Hepatocyte (in vitro differentiated cells): ENCODE measurements at regions not wholly inside any gene's neighbourhood (a gene's known extent, or its start where the extent isn't known, plus 50 kb on each side); places are given as distances from the start of the nearest gene placed in this dataset.

Experiments used
- DNase-seq: peaks from one replicate; pipeline ENCODE4 v3.0.0-alpha.2; 2016; ENCODE audit warnings: low spot score
- H2AFZ ChIP-seq: fragments of 200-600 bp; sonication (generic); 2 replicates; pipeline ENCODE4 v1.6.0; 2016; ENCODE audit warnings: antibody characterized with exemption, mild to moderate bottlenecking
- H3K27ac ChIP-seq: fragments of 200-600 bp; sonication (generic); 2 replicates; pipeline ENCODE4 v1.5.1; 2016; ENCODE audit warnings: mild to moderate bottlenecking
- H3K27me3 ChIP-seq: fragments of 200-600 bp; sonication (generic); 2 replicates; pipeline ENCODE4 v1.6.1; 2016
- H3K36me3 ChIP-seq: fragments of 200-600 bp; sonication (generic); replicated peaks from 2 replicates; pipeline ENCODE4 v1.5.1; 2016; ENCODE audit warnings: low read depth; ENCODE audit not compliant: insufficient read depth
- H3K4me1 ChIP-seq: fragments of 200-600 bp; sonication (generic); 2 replicates; pipeline ENCODE4 v1.5.1; 2016; ENCODE audit warnings: mild to moderate bottlenecking, moderate library complexity; ENCODE audit not compliant: insufficient read depth
- H3K4me2 ChIP-seq: fragments of 200-600 bp; sonication (generic); 2 replicates; pipeline ENCODE4 v1.6.0; 2016
- H3K4me3 ChIP-seq: fragments of 200-600 bp; sonication (generic); 2 replicates; pipeline ENCODE4 v1.5.1; 2016; ENCODE audit warnings: mild to moderate bottlenecking
- H3K79me2 ChIP-seq: fragments of 200-600 bp; sonication (generic); 2 replicates; pipeline ENCODE4 v1.6.0; 2017; ENCODE audit warnings: mild to moderate bottlenecking
- H3K9me2 ChIP-seq: fragments of 200-600 bp; sonication (generic); replicated peaks from 2 replicates; pipeline ENCODE4 v1.6.0; 2017; ENCODE audit warnings: mild to moderate bottlenecking; ENCODE audit not compliant: insufficient read depth
- H3K9me3 ChIP-seq: fragments of 200-600 bp; sonication (generic); 2 replicates; pipeline ENCODE4 v1.5.1; 2016; ENCODE audit warnings: low read depth, mild to moderate bottlenecking
- H4K20me1 ChIP-seq: fragments of 200-600 bp; sonication (generic); 2 replicates; pipeline ENCODE4 v1.6.0; 2016; ENCODE audit warnings: mild to moderate bottlenecking; ENCODE audit not compliant: insufficient read depth, poor library complexity, severe bottlenecking
- EZH2 ChIP-seq: fragments of 200-600 bp; sonication (generic); IDR thresholded peaks from 2 replicates; pipeline ENCODE4 v1.6.1; 2016; ENCODE audit warnings: antibody characterized with exemption, mild to moderate bottlenecking, borderline replicate concordance
- EZH2phosphoT487 ChIP-seq: fragments of 200-600 bp; sonication (generic); IDR thresholded peaks from one replicate; pipeline ENCODE4 v1.6.1; 2018; ENCODE audit warnings: antibody characterized with exemption, mild to moderate bottlenecking, low read depth, moderate library complexity; ENCODE audit not compliant: unreplicated experiment, severe bottlenecking
- WGBS: methylation state at CpG from one replicate; pipeline ENCODE4 v1.1.6; 2016; ENCODE audit warnings: low lambda C conversion rate; ENCODE audit errors: missing lambda C conversion rate; 5-methylcytosine and 5-hydroxymethylcytosine counted together
- TF ChIP-seq, protein P1 (sequence below): fragments of 200-600 bp; sonication (generic); IDR thresholded peaks from 2 replicates; pipeline ENCODE4 v1.5.1; 2016; ENCODE audit warnings: antibody characterized with exemption, mild to moderate bottlenecking; ENCODE audit not compliant: poor library complexity

DNA sequence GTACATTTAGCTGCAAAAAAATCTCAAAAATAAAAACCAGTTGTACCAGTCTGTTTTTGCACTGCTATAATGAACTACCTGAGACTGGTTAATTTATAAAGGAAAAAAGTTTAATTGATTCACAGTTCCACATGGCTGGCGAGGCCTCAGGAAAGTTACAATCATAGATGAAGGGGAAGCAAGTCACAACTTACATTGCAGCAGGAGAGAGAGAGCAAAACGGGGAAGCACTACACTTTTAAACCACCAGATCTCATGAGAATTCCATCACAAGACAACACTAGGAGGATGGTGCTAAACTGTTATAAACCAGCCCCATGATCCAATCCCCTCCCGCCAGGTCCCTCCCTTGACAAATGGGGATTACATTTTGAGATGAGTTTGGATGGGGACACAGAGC, 186.0 kb downstream of the TMTC3 start:
- Histone ChIP-seq H3K79me2 (no peaks in the 10 kb centered on the region), H3K4me2 (no peak overlapping the region), H3K4me1 (no peaks in the 10 kb centered on the region), H2AFZ (no peak overlapping the region), H3K36me3 (no peaks in the 10 kb centered on the region), H3K4me3 (no peak overlapping the region), H3K27ac (no peak overlapping the region), H3K9me2 (no peaks in the 10 kb centered on the region), H4K20me1 (no peaks in the 10 kb centered on the region), H3K27me3 (no peaks in the 10 kb centered on the region), H3K9me3 (no peaks in the 10 kb centered on the region)
- WGBS, result 68% methylated on average over 3 of the region's 3 CpGs
- TF ChIP-seq EZH2phosphoT487, result no peak
- TF ChIP-seq, protein P1, sequence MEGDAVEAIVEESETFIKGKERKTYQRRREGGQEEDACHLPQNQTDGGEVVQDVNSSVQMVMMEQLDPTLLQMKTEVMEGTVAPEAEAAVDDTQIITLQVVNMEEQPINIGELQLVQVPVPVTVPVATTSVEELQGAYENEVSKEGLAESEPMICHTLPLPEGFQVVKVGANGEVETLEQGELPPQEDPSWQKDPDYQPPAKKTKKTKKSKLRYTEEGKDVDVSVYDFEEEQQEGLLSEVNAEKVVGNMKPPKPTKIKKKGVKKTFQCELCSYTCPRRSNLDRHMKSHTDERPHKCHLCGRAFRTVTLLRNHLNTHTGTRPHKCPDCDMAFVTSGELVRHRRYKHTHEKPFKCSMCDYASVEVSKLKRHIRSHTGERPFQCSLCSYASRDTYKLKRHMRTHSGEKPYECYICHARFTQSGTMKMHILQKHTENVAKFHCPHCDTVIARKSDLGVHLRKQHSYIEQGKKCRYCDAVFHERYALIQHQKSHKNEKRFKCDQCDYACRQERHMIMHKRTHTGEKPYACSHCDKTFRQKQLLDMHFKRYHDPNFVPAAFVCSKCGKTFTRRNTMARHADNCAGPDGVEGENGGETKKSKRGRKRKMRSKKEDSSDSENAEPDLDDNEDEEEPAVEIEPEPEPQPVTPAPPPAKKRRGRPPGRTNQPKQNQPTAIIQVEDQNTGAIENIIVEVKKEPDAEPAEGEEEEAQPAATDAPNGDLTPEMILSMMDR, result no peak
- TF ChIP-seq EZH2, result no peak
- DNase-seq, result no peak

DNA sequence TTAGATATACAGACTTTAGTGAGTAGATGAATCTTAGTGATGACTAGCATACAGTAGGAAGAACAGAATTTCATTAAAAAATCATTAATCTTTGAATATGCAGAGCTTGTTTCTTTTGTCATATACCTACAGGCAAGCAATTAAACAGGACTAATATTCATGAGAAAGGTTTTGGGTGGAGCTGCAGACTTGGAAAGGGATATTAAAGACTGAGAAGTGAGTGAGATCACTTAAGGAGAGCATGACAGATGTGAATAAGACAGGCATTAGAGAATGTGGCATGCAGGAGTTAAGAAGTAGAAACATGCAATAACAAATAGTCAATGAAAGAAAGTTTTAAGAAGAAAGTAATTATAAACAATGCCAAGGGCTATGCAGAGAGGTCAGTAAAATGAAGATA, 187.7 kb downstream of the TMTC3 start:
- Histone ChIP-seq H3K36me3 (no peaks in the 10 kb centered on the region), H3K27ac (no peak overlapping the region), H4K20me1 (no peaks in the 10 kb centered on the region), H3K27me3 (no peaks in the 10 kb centered on the region), H3K4me1 (no peaks in the 10 kb centered on the region), H3K79me2 (no peaks in the 10 kb centered on the region), H3K4me2 (no peak overlapping the region), H3K4me3 (no peak overlapping the region), H2AFZ (no peak overlapping the region), H3K9me2 (no peaks in the 10 kb centered on the region), H3K9me3 (no peaks in the 10 kb centered on the region)
- DNase-seq, result no peak
- no peak for TF ChIP-seq EZH2phosphoT487
- no peak for TF ChIP-seq EZH2
- TF ChIP-seq, protein P1, result no peak

DNA sequence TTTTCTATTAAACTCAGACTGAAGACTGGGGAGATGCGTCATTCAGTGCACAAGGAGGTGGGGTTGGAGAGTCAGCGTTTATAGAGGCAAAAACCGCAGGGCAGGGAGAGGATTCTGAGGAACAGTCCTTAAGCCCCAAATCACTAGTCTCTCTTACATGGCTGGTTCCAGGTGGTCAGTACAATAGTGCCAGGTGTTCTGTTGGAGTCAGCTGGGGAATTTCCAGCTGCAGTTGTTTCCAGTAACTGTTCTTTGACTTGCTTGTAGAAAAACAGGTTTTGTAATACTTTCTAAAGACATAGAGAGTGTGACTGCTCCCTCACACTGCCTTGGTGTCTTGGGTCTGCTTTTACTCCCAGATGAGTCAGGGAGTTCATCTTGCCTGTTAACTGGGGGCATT, 192.2 kb downstream of the TMTC3 start:
- Histone ChIP-seq H2AFZ (no peak overlapping the region), H3K36me3 (no peaks in the 10 kb centered on the region), H4K20me1 (no peaks in the 10 kb centered on the region), H3K4me1 (no peaks in the 10 kb centered on the region), H3K9me2 (no peaks in the 10 kb centered on the region), H3K4me2 (no peak overlapping the region), H3K9me3 (no peaks in the 10 kb centered on the region), H3K27ac (peak overlapping the region; percentile 5), H3K79me2 (no peaks in the 10 kb centered on the region), H3K27me3 (no peaks in the 10 kb centered on the region), H3K4me3 (no peak overlapping the region)
- peak; percentile 11 for DNase-seq
- 65% methylated on average over 3 of the region's 3 CpGs for WGBS
- TF ChIP-seq EZH2phosphoT487, result no peak
- TF ChIP-seq, protein P1, result no peak
- TF ChIP-seq EZH2, result no peak

DNA sequence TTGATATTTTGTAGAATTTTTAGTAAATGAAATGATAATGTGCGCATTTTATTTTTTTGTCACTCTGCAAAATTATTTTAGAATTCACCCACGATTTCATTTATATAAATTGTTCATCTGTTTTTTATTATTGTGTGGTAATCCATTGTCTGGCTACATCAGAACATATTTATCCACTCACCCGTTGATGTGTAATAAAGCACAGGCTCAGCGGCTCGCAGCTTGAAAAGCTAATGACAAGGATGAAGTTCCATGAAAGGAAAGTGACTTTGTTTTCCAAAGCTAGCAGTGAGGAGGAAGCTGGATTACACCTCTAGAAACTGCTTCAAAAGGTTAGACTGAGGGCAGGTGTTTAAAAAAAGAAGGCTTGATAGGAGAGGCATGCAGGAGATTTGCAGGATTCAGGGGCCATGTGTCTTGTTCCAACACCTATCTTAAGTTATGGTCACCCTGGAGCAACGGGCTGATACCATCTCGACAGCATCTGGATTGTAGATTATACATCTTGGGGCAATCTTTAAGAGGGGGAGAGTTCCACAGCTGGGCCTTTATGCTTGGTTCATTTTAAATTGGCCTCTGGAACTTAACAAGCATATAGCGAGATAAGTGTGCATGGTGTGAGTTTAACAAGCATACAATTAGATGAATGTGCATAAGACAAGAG, 194.1 kb downstream of the TMTC3 start:
- Histone ChIP-seq H3K4me3 (no peak overlapping the region), H3K36me3 (no peaks in the 10 kb centered on the region), H3K27ac (no peak overlapping the region), H3K9me3 (no peaks in the 10 kb centered on the region), H3K79me2 (no peaks in the 10 kb centered on the region), H3K4me2 (no peak overlapping the region), H2AFZ (no peak overlapping the region), H3K27me3 (no peaks in the 10 kb centered on the region), H3K4me1 (no peaks in the 10 kb centered on the region), H3K9me2 (no peaks in the 10 kb centered on the region), H4K20me1 (no peaks in the 10 kb centered on the region)
- TF ChIP-seq EZH2 (no peak), EZH2phosphoT487 (no peak)
- TF ChIP-seq, protein P1, result no peak
- 66% methylated on average over 8 of the region's 8 CpGs for WGBS
- no peak for DNase-seq
